Jurkat, Clone E6-1 (cell line): ENCODE measurements at regions not wholly inside any gene's neighbourhood (a gene's known extent, or its start where the extent isn't known, plus 50 kb on each side); places are given as distances from the start of the nearest gene placed in this dataset.

Experiments
- DNase-seq: peaks from one replicate; pipeline ENCODE4 v3.0.0-alpha.2; 2011; ENCODE audit warnings: low read depth, low spot score
- H3K4me3 ChIP-seq: 2 replicates; pipeline ENCODE4 v1.5.1; 2011; ENCODE audit warnings: mild to moderate bottlenecking, low read length, control low read depth, moderate library complexity

DNA sequence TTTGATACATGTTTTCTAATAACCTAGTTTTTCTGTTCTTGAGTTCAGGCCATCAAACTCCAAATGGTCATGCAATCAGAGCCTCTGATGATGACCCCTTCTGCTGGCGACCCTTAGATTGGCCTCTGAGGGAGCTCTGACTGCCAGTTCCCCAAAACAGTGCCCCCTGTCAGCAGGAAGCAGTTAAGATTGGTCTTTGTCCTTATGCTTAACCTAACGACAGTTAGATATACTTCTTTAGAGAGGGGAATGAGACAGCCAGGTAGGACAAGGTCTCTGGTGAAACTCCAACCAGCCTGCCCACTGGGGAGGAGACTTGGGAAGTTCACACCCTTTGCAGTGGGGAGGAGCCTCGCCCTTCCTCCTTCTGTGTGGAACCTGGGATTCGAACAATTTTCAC lies 390.4 kb upstream of the KIF2A start:
- no peak overlapping the region for H3K4me3 ChIP-seq
- DNase-seq = no peak

- no peak overlapping the region for H3K4me3 ChIP-seq
- no peak for DNase-seq
Measured at GRCh38 chr5:61916621-61917620, 389.1 kb upstream of the KIF2A start.

DNA sequence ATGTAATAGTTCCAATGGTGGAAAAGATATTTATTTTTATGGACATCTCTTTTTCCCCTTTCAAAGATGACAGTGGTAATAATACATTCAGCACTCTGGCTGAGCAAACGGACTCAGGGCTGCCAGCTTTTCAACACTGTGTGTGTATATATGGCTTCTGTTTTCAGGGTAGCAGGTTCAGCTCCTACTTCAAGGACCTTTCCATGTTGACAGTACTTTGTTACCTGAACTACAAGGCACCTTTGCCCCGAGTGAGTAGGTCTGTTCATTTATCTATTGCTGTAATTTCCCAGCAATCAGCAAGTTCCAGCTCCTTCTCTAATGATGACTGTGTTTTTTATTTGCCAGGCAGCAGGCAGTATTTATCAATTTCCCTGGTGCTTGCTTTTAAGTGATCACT lies 387.4 kb upstream of the KIF2A start:
- no peak overlapping the region for H3K4me3 ChIP-seq

GRCh38 chr5:61919920-61920319 lies 386.1 kb upstream of the KIF2A start:
- DNase-seq = no peak
- H3K4me3 ChIP-seq = no peak overlapping the region

More for the DNA sequence above, 387.4 kb upstream of the KIF2A start:
- DNase-seq = no peak

DNA sequence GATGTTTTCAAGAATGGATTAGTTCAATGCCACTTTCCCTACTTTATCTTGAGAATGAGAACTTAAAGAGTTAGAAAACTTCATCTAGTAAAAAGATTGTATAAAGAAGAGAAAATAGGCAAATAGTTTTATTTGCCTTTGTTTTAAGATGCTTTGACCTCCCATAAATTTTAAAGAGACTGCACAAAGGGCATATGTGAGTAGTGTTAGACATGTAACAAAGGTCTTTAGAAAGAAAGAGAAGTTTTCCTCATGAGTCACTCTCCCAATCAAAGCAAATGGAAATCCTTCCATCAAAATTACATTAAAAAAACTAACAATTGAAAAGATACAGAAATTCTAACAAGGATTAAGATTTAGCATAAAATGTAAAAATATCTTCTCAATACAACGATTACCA lies 381.8 kb upstream of the KIF2A start:
- no peak overlapping the region for H3K4me3 ChIP-seq
- no peak for DNase-seq

DNA sequence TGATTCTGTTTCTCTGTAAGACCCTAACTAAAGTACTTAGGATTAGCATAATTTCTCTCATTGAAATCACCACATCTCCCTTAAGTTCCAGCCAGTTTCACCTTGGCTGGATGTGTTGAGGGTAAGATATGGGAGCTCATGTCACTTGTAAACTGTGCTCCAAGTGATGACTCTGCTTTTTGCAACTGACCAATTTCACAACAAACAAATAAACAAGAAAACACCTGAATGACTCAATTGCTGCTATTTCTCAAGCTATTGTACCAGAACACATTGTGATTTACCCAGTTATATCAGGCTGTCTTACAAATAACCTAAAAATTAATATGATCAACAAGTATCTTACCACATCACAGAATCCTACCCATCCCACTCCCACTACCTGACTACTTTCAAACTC lies 379.1 kb upstream of the KIF2A start:
- no peak for DNase-seq
- no peak overlapping the region for H3K4me3 ChIP-seq

DNA sequence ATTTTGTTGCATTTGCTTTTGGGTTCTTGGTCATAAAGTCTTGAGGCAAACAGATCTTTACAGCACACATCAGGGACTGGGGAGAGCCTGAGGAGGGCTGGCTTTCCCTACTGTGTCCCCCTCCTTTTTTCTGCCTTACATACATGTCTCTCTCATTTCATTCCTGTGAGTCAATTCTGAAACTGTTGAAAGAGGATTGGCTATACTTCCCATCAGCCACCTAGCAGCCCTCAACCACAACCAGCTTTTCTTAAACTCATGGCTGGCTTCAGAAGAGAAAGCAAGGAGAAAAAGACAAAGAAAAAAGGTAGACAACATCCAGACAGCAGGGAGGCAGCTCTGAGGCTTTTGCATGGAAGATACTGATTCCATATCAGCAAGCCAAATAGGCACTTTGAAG lies 374.8 kb upstream of the KIF2A start:
- no peak for DNase-seq
- H3K4me3 ChIP-seq = no peak overlapping the region

- peak; percentile 24 for DNase-seq
Measured at GRCh38 chr5:61933787-61934626, 372.0 kb upstream of the KIF2A start.

DNA sequence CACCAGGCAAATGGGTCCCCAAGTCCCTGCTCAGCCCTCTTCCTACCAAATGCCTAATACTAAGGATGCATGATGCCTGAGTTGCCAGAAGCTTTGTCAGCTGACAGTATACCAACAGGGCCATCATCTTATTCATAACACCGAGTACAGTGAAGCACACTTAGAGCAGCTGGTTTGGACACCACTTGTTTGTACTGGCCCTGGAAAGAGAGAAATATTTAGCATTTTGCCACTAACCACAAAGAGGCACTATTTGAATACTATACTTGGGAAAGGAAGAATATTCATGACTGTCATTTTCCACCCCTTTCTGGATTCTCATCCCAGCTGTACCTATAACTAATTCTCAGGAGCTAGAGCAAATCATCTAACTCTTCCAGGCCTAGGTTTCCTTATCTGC lies 364.4 kb upstream of the KIF2A start:
- DNase-seq = no peak
- no peak overlapping the region for H3K4me3 ChIP-seq

More at GRCh38 chr5:61933787-61934626, 372.0 kb upstream of the KIF2A start:
- H3K4me3 ChIP-seq = no peak overlapping the region

GRCh38 chr5:61942462-61943049 lies 363.4 kb upstream of the KIF2A start:
- DNase-seq = no peak
- no peak overlapping the region for H3K4me3 ChIP-seq

GRCh38 chr5:61943713-61944112 lies 362.3 kb upstream of the KIF2A start:
- no peak overlapping the region for H3K4me3 ChIP-seq
- DNase-seq = no peak

- H3K4me3 ChIP-seq = no peak overlapping the region
- DNase-seq = no peak
Measured at GRCh38 chr5:61948151-61948550, 357.9 kb upstream of the KIF2A start.

GRCh38 chr5:61949054-61949678 lies 356.8 kb upstream of the KIF2A start:
- H3K4me3 ChIP-seq = no peak overlapping the region
- DNase-seq = no peak

GRCh38 chr5:61949679-61950435 lies 356.1 kb upstream of the KIF2A start:
- DNase-seq = no peak
- H3K4me3 ChIP-seq = no peak overlapping the region

DNA sequence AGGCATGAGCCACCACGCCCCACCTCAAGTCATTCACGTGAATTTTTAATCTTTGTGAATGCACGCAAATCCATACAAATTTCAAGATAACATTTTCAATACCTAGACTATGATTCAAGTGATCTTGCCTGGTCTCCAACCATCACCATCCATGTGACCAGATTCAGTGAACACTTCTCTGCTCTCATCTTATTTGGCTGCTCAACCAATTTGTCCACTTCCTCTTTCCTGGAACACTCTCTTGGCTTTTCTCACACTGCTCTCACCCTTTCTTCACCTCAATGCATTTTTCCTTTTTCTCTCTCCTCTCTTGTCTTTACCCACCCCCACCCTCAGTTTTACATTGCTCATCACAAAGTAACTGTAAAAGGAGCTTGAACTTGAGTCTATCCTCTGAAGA lies 354.7 kb upstream of the KIF2A start:
- no peak for DNase-seq
- H3K4me3 ChIP-seq = no peak overlapping the region

DNA sequence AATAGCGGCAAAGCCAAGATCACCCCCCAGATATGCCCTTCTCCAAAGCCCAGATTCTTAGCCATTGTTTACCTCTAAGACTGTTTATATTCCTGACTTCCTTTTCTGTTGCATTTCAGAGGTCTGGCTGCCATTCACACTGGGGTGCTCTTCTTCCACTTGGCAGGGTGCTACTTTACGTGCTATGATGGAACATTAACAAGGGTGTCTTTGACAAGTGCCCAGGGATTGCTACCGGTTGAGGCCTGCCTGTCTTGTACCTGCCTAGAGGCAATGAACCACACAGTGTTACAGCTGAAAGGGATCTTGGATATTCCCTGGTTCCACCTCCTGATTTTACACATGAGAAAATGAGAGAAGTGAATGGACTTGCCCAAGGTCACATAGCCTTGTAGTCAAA lies 352.1 kb upstream of the KIF2A start:
- no peak overlapping the region for H3K4me3 ChIP-seq
- DNase-seq = no peak

DNA sequence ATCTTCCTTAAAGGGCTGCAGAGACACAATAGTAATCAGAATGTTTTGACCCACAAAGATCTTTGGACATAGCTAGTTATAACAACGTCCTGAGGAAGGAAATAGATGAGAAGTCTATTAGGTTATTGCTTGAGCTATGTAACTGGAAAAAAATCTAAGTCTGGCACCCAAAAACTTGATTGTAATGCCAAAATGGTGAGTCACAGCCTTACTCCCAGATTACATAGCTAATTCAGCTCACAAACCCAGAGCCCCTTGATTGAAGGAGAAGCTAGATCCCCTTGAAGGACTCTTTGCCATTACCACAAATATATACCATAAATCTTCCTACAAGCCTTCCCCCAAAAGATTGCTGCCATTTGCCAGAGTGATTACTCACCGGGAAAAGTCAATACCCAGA lies 341.8 kb upstream of the KIF2A start:
- H3K4me3 ChIP-seq = no peak overlapping the region
- DNase-seq = no peak

DNA sequence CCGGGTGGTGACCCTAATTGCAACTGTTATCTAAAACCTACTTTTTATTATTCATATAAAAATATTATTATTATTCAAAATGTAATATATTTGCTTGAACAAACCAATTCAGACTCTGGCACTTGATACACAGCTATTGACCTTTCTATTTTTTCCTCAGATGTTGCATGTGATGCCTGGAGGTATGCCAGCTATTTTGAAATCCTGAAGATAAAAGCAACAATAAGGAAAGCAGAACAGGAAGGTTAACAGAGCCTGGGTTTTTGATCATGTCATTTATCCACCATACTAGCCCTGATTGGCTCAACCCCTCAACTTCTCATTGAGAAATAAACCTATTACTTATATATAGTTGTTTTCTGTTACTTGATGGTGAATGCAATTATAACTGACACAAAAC lies 340.9 kb upstream of the KIF2A start:
- H3K4me3 ChIP-seq = no peak overlapping the region
- DNase-seq = no peak

- no peak for DNase-seq
- no peak overlapping the region for H3K4me3 ChIP-seq
Measured at GRCh38 chr5:61965490-61965889, 340.5 kb upstream of the KIF2A start.
